GM20000 (cell line): ENCODE measurements at regions not wholly inside any gene's neighbourhood (a gene's known extent, or its start where the extent isn't known, plus 50 kb on each side); places are given as distances from the start of the nearest gene placed in this dataset.
"Not testable (repeated sequence)": the region's sequence is repeated elsewhere in the genome, so short reads cannot be mapped to it uniquely, and the experiment has no call there.

ENCODE experiments used
- DNase-seq: peaks from one replicate; pipeline ENCODE4 v3.0.0; 2012; ENCODE audit warnings: low spot score
- TF ChIP-seq, protein P1 (sequence below): IDR thresholded peaks from 2 replicates; pipeline ENCODE4 v1.5.1; 2012; ENCODE audit warnings: mild to moderate bottlenecking, control low read depth; ENCODE audit errors: extremely low read depth, missing control alignments

GRCh38 chr10:11673346-11674280, 62.2 kb upstream of the USP6NL start:
- DNase-seq: no peak
- TF ChIP-seq, protein P1, sequence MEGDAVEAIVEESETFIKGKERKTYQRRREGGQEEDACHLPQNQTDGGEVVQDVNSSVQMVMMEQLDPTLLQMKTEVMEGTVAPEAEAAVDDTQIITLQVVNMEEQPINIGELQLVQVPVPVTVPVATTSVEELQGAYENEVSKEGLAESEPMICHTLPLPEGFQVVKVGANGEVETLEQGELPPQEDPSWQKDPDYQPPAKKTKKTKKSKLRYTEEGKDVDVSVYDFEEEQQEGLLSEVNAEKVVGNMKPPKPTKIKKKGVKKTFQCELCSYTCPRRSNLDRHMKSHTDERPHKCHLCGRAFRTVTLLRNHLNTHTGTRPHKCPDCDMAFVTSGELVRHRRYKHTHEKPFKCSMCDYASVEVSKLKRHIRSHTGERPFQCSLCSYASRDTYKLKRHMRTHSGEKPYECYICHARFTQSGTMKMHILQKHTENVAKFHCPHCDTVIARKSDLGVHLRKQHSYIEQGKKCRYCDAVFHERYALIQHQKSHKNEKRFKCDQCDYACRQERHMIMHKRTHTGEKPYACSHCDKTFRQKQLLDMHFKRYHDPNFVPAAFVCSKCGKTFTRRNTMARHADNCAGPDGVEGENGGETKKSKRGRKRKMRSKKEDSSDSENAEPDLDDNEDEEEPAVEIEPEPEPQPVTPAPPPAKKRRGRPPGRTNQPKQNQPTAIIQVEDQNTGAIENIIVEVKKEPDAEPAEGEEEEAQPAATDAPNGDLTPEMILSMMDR: no peak

DNA sequence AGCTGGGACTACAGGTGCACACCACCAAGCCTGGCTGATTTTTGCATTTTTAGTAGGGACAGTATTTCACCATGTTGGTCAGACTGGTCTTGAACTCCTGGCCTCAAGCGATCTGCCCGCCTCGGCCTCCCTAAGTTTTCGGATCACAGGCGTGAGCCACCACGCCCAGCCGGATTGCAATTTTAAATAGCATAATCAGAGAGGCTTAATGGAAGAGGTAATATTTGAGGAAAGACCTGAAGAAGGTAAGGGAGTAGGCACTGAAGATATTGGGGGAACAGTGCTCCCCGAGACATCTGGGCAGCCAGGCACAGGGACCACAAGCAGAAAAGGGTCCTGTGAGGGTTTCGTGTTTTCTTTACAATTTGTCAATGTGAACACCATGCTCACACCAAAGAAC, 61.4 kb upstream of the USP6NL start:
- no peak for DNase-seq
- TF ChIP-seq, protein P1: no peak

GRCh38 chr10:11670381-11670780, 58.9 kb upstream of the USP6NL start:
- TF ChIP-seq, protein P1: no peak
- no peak for DNase-seq

- DNase-seq: no peak
- TF ChIP-seq, protein P1: no peak
Measured at GRCh38 chr10:11668847-11669610, 57.6 kb upstream of the USP6NL start.

GRCh38 chr10:11667756-11668155, 56.3 kb upstream of the USP6NL start:
- TF ChIP-seq, protein P1: no peak
- DNase-seq: no peak

- peak; percentile 38 for DNase-seq
- TF ChIP-seq, protein P1: no peak
Measured at GRCh38 chr10:11663763-11664555, 52.5 kb upstream of the USP6NL start.

- DNase-seq: not testable (repeated sequence)
Measured at GRCh38 chr10:11663126-11663515, 51.7 kb upstream of the USP6NL start.
